H1 (cell line): ENCODE measurements at regions not wholly inside any gene's neighbourhood (a gene's known extent, or its start where the extent isn't known, plus 50 kb on each side); places are given as distances from the start of the nearest gene placed in this dataset.

ENCODE experiments used
- CTCF ChIP-seq, 3 experiments: IDR thresholded peaks; 1 replicate in 2 of 3; 2 replicates in 1 of 3; pipeline versions ENCODE4 v1.5.1 to v1.6.1; 2011; ENCODE audit warnings: low read length in 3 of 3, mild to moderate bottlenecking in 3 of 3, inconsistent platforms in 2 of 3, low read depth in 1 of 3, moderate library complexity in 1 of 3; ENCODE audit not compliant: insufficient read depth in 1 of 3; ENCODE audit errors: control extremely low read depth in 1 of 3
- EP300 ChIP-seq, 2 experiments: IDR thresholded peaks; 1 replicate in 1 of 2; 2 replicates in 1 of 2; pipeline ENCODE4 v1.6.1; 2011 to 2012; ENCODE audit warnings: low read depth in 2 of 2, low read length in 2 of 2, mild to moderate bottlenecking in 2 of 2, borderline replicate concordance in 1 of 2, inconsistent platforms in 1 of 2, moderate library complexity in 1 of 2
- EZH2 ChIP-seq: fragments of 200-600 bp; sonication (generic); IDR thresholded peaks from 2 replicates; pipeline ENCODE4 v1.7.1; 2012; ENCODE audit warnings: low read depth, mild to moderate bottlenecking, moderate library complexity, low read length, inconsistent platforms; ENCODE audit not compliant: severe bottlenecking
- NANOG ChIP-seq: IDR thresholded peaks from 2 replicates; pipeline ENCODE4 v1.6.1; 2011; ENCODE audit warnings: low read length, low read depth, mild to moderate bottlenecking, inconsistent platforms; ENCODE audit not compliant: insufficient read depth, poor library complexity, severe bottlenecking
- POLR2AphosphoS5 ChIP-seq: IDR thresholded peaks from 2 replicates; pipeline ENCODE4 v1.6.1; 2011; ENCODE audit warnings: low read depth, low read length
- RNF2 ChIP-seq: fragments of 200-900, 300-1000 bp; sonication (generic); IDR thresholded peaks from 2 replicates; pipeline ENCODE4 v1.7.1; 2016; ENCODE audit warnings: borderline replicate concordance, low read depth, mild to moderate bottlenecking, antibody characterized with exemption, low read length; ENCODE audit not compliant: poor library complexity, severe bottlenecking; ENCODE audit errors: missing control alignments
- SP4 ChIP-seq: IDR thresholded peaks from 2 replicates; pipeline ENCODE4 v1.6.1; 2012; ENCODE audit warnings: low read length, inconsistent platforms
- TAF1 ChIP-seq: IDR thresholded peaks from 2 replicates; pipeline ENCODE4 v1.6.1; 2011; ENCODE audit warnings: mild to moderate bottlenecking, low read depth, low read length

- no peak for TF ChIP-seq RNF2
- no peak for TF ChIP-seq POLR2AphosphoS5
- TF ChIP-seq TAF1 = no peak
- no peak for TF ChIP-seq EZH2
- TF ChIP-seq CTCF (IDR thresholded peaks at IDR 0.05; ENCODE audit: control extremely low read depth in 1 of 3, insufficient read depth in 1 of 3, low read depth in 1 of 3, low read length in 3 of 3) = no peak
- TF ChIP-seq NANOG = no peak
- no peak for TF ChIP-seq SP4
- TF ChIP-seq EP300 (IDR thresholded peaks at IDR 0.05; ENCODE audit: borderline replicate concordance in 1 of 2, low read depth in 2 of 2, low read length in 2 of 2) = no peak
Observed at GRCh38 chr2:53231908-53232307, 535.7 kb upstream of the CHAC2 start.
